ENCODE measurements at regions not wholly inside any gene's neighbourhood (a gene's known extent, or its start where the extent isn't known, plus 50 kb on each side); places are given as distances from the start of the nearest gene placed in this dataset.
A peak's percentile ranks its signal among the peaks of the same experiment; 100 is the strongest.

DNA sequence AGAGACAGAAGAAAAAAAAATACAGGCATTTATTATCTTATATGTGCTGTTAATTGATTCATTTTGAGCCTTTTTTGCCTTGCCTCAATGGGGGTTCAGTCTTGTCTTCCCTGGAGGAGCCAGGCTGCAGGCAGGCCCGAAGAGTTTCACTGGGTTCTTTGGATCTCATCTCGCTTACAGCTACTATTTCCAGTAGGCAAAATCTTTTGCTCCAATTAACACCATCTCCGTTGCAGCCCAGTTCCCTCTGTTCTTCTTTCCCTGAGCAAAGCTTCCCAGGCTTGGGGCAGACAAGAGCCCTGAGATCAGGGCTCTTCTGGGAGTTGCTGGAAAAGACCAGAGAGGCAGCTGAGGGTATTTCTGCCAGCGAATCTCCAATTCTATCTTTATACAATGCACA, 168.8 kb upstream of the CELF4 start:
- no peak for FAIRE-seq

DNA sequence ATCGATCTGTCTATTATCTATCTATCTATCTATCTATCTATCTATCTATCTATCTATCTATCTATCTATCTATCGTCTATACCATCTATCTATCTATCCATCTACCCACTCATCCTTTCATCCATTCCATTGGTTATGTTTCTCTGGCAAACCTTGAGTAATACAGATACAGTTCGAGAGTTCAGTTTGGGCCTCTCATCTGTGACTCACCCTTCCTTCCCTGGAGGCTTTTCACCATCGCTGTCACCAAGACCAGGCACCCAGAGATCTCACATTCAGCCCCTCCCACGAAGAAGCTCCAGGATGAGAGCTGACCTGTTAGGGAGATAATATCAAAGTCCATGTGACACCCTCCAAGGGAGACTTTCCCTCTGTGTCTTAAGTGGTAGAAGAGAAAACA, 164.1 kb upstream of the CELF4 start:
- DNase-seq (no peak), FAIRE-seq (no peak)
- peaks cover 0 to 2% (median 0%) of the 10 kb centered on the region in 3 donors for H3K4me1 ChIP-seq (ENCODE audit: control insufficient read depth in 2 of 3, insufficient read depth in 2 of 3, low read depth in 1 of 3, low read length in 3 of 3)
- H3K9ac ChIP-seq (ENCODE audit: low read length in 3 of 3): no peak overlapping the region
- no peaks in the 10 kb centered on the region for H3K27me3 ChIP-seq (ENCODE audit: control insufficient read depth, insufficient read depth, low read length)
- H3K4me3 ChIP-seq (ENCODE audit: low read length in 3 of 3): no peak overlapping the region
- no peak overlapping the region for H3K27ac ChIP-seq (ENCODE audit: low read depth in 2 of 2, low read length in 2 of 2)
- H3K36me3 ChIP-seq (ENCODE audit: control insufficient read depth in 2 of 3, insufficient read depth in 3 of 3, low read length in 3 of 3): no peaks in the 10 kb centered on the region
- H3K9me3 ChIP-seq (ENCODE audit: control insufficient read depth in 2 of 3, insufficient read depth in 1 of 3, low read length in 3 of 3): no peaks in the 10 kb centered on the region
- TF ChIP-seq, protein P1, sequence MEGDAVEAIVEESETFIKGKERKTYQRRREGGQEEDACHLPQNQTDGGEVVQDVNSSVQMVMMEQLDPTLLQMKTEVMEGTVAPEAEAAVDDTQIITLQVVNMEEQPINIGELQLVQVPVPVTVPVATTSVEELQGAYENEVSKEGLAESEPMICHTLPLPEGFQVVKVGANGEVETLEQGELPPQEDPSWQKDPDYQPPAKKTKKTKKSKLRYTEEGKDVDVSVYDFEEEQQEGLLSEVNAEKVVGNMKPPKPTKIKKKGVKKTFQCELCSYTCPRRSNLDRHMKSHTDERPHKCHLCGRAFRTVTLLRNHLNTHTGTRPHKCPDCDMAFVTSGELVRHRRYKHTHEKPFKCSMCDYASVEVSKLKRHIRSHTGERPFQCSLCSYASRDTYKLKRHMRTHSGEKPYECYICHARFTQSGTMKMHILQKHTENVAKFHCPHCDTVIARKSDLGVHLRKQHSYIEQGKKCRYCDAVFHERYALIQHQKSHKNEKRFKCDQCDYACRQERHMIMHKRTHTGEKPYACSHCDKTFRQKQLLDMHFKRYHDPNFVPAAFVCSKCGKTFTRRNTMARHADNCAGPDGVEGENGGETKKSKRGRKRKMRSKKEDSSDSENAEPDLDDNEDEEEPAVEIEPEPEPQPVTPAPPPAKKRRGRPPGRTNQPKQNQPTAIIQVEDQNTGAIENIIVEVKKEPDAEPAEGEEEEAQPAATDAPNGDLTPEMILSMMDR (IDR thresholded peaks at IDR 0.05; ENCODE audit: borderline replicate concordance, extremely low read depth, insufficient read depth): no peak
- intact Hi-C loops (cut with DNase I): no loop called here

More for the DNA sequence above, 168.8 kb upstream of the CELF4 start:
- intact Hi-C loops (cut with DNase I): no loop called here
- Histone ChIP-seq H3K27me3 (ENCODE audit: control insufficient read depth, insufficient read depth, low read length) (no peaks in the 10 kb centered on the region), H3K4me1 (ENCODE audit: control insufficient read depth in 2 of 3, insufficient read depth in 2 of 3, low read depth in 1 of 3, low read length in 3 of 3) (no peaks in the 10 kb centered on the region), H3K36me3 (ENCODE audit: control insufficient read depth in 2 of 3, insufficient read depth in 3 of 3, low read length in 3 of 3) (no peaks in the 10 kb centered on the region), H3K9me3 (ENCODE audit: control insufficient read depth in 2 of 3, insufficient read depth in 1 of 3, low read length in 3 of 3) (no peaks in the 10 kb centered on the region), H3K9ac (ENCODE audit: low read length in 3 of 3) (no peak overlapping the region), H3K27ac (ENCODE audit: low read depth in 2 of 2, low read length in 2 of 2) (no peak overlapping the region), H3K4me3 (ENCODE audit: low read length in 3 of 3) (no peak overlapping the region)
- DNase-seq: no peak
- TF ChIP-seq, protein P1 (IDR thresholded peaks at IDR 0.05; ENCODE audit: borderline replicate concordance, extremely low read depth, insufficient read depth): no peak

GRCh38 chr18:37724206-37724605, 158.6 kb upstream of the CELF4 start:
- Histone ChIP-seq H3K27me3 (ENCODE audit: control insufficient read depth, insufficient read depth, low read length) (no peaks in the 10 kb centered on the region), H3K9me3 (ENCODE audit: control insufficient read depth in 2 of 3, insufficient read depth in 1 of 3, low read length in 3 of 3) (no peaks in the 10 kb centered on the region), H3K9ac (ENCODE audit: low read length in 3 of 3) (no peak overlapping the region), H3K36me3 (ENCODE audit: control insufficient read depth in 2 of 3, insufficient read depth in 3 of 3, low read length in 3 of 3) (no peaks in the 10 kb centered on the region), H3K4me3 (ENCODE audit: low read length in 3 of 3) (no peak overlapping the region), H3K4me1 (ENCODE audit: control insufficient read depth in 2 of 3, insufficient read depth in 2 of 3, low read depth in 1 of 3, low read length in 3 of 3) (peaks cover 0 to 2% (median 0%) of the 10 kb centered on the region in 3 donors), H3K27ac (ENCODE audit: low read depth in 2 of 2, low read length in 2 of 2) (no peak overlapping the region)
- TF ChIP-seq, protein P1 (IDR thresholded peaks at IDR 0.05; ENCODE audit: borderline replicate concordance, extremely low read depth, insufficient read depth): no peak
- intact Hi-C loops (cut with DNase I): no loop called here
- peak in 3 of 5 donors; percentile 17 to 56 (median 31) for DNase-seq
- no peak for FAIRE-seq
